ENCODE measurements at regions not wholly inside any gene's neighbourhood (a gene's known extent, or its start where the extent isn't known, plus 50 kb on each side); places are given as distances from the start of the nearest gene placed in this dataset.

DNA sequence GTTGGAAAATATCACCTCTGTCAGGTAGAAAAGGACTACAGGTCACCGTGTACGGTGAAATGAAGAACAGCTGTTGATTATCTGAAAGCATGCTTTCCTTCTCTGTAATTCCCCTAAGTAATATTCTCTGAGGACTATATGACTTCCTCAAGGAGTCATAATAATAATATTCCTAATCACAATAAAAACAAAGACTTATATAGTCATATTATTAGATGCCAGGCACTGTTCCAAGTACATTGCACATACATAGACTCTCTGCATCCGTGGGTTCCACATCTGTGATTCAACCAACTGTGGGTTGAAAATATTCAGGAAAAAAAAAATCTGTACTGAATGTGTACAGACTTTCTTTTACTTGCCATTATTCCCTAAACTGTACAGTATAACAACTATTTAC is 512.4 kb upstream of the ID2 start:
- TF ChIP-seq TAF1 (IDR thresholded peaks at IDR 0.05; ENCODE audit: low read depth, low read length) (no peak), POLR2AphosphoS5 (IDR thresholded peaks at IDR 0.05; ENCODE audit: low read depth, low read length) (no peak), POLR2A (IDR thresholded peaks at IDR 0.05; ENCODE audit: low read depth, low read length) (no peak)

Measured in GM12891 (cell line).